Uterus (tissue), 2 donors: ENCODE measurements at regions not wholly inside any gene's neighbourhood (a gene's known extent, or its start where the extent isn't known, plus 50 kb on each side); places are given as distances from the start of the nearest gene placed in this dataset.

Source experiments
- CTCF ChIP-seq, 4 experiments: fragments of 200-600 bp in 2 of 4; fragments of 450-650 bp in 2 of 4; sonication (generic) in 2 of 4; IDR thresholded peaks; one replicate each; pipeline ENCODE4 v1.5.1; 2016 to 2019; ENCODE audit warnings: antibody characterized with exemption in 4 of 4, mild to moderate bottlenecking in 2 of 4, moderate library complexity in 1 of 4
- POLR2A ChIP-seq, 2 donors: fragments of 450-650 bp; IDR thresholded peaks; one replicate each; pipeline ENCODE4 v1.6.1; 2016; ENCODE audit warnings: antibody characterized with exemption in 2 of 2, mild to moderate bottlenecking in 1 of 2, moderate library complexity in 1 of 2

DNA sequence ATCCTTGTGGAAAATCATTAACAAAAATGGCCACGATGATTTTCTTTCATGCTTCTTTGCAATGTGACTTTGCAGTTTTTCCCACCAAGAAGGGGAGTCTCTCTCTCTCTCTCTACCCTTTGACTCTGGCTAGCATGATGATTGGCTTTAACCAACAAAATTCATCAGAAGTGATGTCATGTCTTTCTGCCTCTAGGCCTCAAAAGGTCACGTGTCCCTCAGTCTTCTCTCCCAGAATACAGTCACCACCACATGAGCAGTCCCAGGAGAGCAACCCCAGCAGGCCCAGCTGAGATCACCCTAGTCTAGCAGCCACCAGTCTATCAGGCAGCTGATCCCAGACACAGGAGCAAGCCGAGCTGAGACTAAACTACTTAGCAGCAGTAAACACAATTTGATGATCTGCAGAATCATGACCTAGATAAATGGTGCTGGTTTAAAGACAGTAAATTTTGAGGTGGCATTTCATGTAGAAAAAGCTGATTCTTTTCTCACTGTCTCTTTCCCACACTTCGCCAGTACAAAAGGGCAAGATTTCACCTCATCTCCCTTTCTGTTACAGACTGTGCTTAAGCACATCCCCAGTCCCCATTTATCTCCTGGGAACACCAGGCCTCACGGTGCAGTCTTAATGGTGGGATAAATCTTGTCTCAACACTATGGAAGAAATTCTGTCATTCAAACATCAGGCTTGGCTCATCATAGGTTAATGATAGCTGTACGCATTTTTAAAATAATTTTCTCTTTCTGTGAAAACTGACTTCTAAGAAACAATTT lies 132.7 kb downstream of the SCG2 start:
- TF ChIP-seq CTCF (IDR thresholded peaks at IDR 0.05) (no peak), POLR2A (IDR thresholded peaks at IDR 0.05) (no peak)
